SH-SY5Y (cell line): ENCODE measurements at regions not wholly inside any gene's neighbourhood (a gene's known extent, or its start where the extent isn't known, plus 50 kb on each side); places are given as distances from the start of the nearest gene placed in this dataset.

Source experiments
- GATA2 ChIP-seq: IDR thresholded peaks from 2 replicates; pipeline ENCODE4 v1.6.1; 2011; ENCODE audit warnings: mild to moderate bottlenecking, low read depth, low read length
- GATA3 ChIP-seq: IDR thresholded peaks from 2 replicates; pipeline ENCODE4 v1.6.1; 2011; ENCODE audit warnings: low read depth, mild to moderate bottlenecking, low read length, moderate library complexity

GRCh38 chr18:43662657-43663056 is 385.4 kb upstream of the SYT4 start:
- no peak for TF ChIP-seq GATA3
- TF ChIP-seq GATA2 = no peak
